Common myeloid progenitor, CD34-positive (primary cell): ENCODE measurements at regions not wholly inside any gene's neighbourhood (a gene's known extent, or its start where the extent isn't known, plus 50 kb on each side); places are given as distances from the start of the nearest gene placed in this dataset.

Experiments used
- CTCF ChIA-PET: fragments of 350-600 bp; sonication (Branson Sonifier 250); formaldehyde crosslinking; loops from one replicate; lab custom pipeline; 2021; ENCODE audit warnings: antibody characterized with exemption; lab: Charles Lee
- POLR2A ChIA-PET: fragments of 350-600 bp; sonication (Branson Sonifier 250); formaldehyde crosslinking; loops from one replicate; lab custom pipeline; 2021; ENCODE audit warnings: antibody characterized with exemption; lab: Charles Lee
- DNase-seq, 3 donors: peaks; one replicate each; pipeline versions ENCODE4 v3.0.0 to v3.0.0-alpha.2; 2013
- H3K27ac ChIP-seq, 2 experiments: 1 replicate in 1 of 2; 2 replicates in 1 of 2; pipeline ENCODE4 v1.7.0; 2013; ENCODE audit warnings: inconsistent platforms in 2 of 2, low read length in 2 of 2, mild to moderate bottlenecking in 2 of 2, low read depth in 1 of 2, moderate library complexity in 1 of 2; ENCODE audit not compliant: severe bottlenecking in 2 of 2, insufficient read depth in 1 of 2, poor library complexity in 1 of 2
- H3K27me3 ChIP-seq, 5 experiments: replicated peaks in 2 of 5; 1 replicate in 3 of 5; 2 replicates in 2 of 5; pipeline versions ENCODE4 v1.6.1 to v1.7.0; 2013; ENCODE audit warnings: low read length in 4 of 5, mild to moderate bottlenecking in 2 of 5, moderate library complexity in 2 of 5, inconsistent platforms in 1 of 5; ENCODE audit not compliant: insufficient read depth in 5 of 5, control insufficient read depth in 4 of 5
- H3K36me3 ChIP-seq, 4 experiments: 1 replicate in 2 of 4; 2 replicates in 2 of 4; pipeline versions ENCODE4 v1.6.1 to v1.7.0; 2013; ENCODE audit warnings: low read length in 3 of 4, control low read depth in 1 of 4, mild to moderate bottlenecking in 1 of 4; ENCODE audit not compliant: control insufficient read depth in 4 of 4, insufficient read depth in 4 of 4
- H3K4me1 ChIP-seq, 4 experiments: 1 replicate in 3 of 4; 2 replicates in 1 of 4; pipeline versions ENCODE4 v1.6.1 to v1.7.1; 2013; ENCODE audit warnings: low read length in 3 of 4, mild to moderate bottlenecking in 3 of 4, control low read depth in 1 of 4, inconsistent platforms in 1 of 4, moderate library complexity in 1 of 4; ENCODE audit not compliant: control insufficient read depth in 4 of 4, insufficient read depth in 4 of 4; ENCODE audit errors: control extremely low read depth in 1 of 4
- H3K4me3 ChIP-seq, 7 experiments: 1 replicate in 4 of 7; 2 replicates in 3 of 7; pipeline versions ENCODE4 v1.5.1 to v1.7.0; 2013; ENCODE audit warnings: mild to moderate bottlenecking in 7 of 7, low read length in 6 of 7, moderate library complexity in 6 of 7, inconsistent platforms in 2 of 7, low read depth in 2 of 7, control low read depth in 1 of 7; ENCODE audit not compliant: insufficient read depth in 4 of 7, control insufficient read depth in 1 of 7; ENCODE audit errors: extremely low read depth in 1 of 7
- H3K9me3 ChIP-seq, 5 experiments: 1 replicate in 4 of 5; 2 replicates in 1 of 5; pipeline versions ENCODE4 v1.6.1 to v1.7.1; 2013; ENCODE audit warnings: low read length in 4 of 5, mild to moderate bottlenecking in 2 of 5, inconsistent platforms in 1 of 5, low read depth in 1 of 5, moderate library complexity in 1 of 5; ENCODE audit not compliant: control insufficient read depth in 4 of 5, insufficient read depth in 2 of 5; ENCODE audit errors: control extremely low read depth in 1 of 5
- WGBS: methylation state at CpG from one replicate; pipeline ENCODE4 v1.1.5; 2013; ENCODE audit not compliant: insufficient coverage; 5-methylcytosine and 5-hydroxymethylcytosine counted together

DNA sequence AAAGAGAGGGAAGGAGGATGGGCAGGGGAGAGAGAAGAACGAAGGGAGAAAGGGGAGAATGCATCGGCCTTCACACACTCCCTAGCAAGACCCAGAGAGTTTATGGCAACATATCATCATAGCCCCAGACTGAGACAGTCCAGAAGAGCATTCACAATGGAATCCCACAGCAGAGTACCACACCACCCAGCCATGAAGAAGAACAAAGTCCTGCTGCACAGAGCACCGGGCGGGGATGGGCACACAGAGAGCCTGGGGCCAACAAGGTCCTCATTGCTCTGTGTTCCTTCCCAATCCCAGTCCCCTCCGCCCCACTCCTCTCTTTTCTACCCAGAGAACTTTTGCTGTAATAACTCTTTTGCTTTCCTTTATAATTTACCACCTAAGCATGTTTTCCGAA lies 118.1 kb upstream of the TMPRSS2 start:
- WGBS: 62% methylated on average over 3 of the region's 6 CpGs
- CTCF ChIA-PET: no interaction called here

DNA sequence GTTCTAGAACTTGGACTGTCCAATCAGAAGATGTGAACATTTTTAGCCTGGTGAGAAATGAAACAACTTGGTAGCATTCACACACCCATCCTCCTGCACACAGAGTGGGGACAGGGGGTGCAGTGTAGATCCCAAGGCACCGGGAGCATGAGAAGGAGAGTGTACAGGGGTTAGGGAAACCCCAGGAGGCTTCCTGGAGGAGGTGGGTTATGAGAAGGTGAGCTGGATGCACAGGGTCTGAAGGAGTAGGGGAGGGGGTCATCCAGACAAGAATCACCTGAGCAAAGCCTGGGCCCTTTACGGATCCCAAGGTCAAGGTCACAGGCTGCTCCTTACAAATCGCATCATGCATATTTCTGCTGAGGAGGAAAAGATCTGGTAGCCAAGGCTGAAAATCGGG lies 117.5 kb upstream of the TMPRSS2 start:
- CTCF ChIA-PET: no interaction called here
- no peak overlapping the region for H3K27ac ChIP-seq
- H3K36me3 ChIP-seq: no peaks in the 10 kb centered on the region
- DNase-seq: no peak
- 86% methylated on average over 4 of the region's 4 CpGs for WGBS
- H3K4me3 ChIP-seq: no peak overlapping the region
- POLR2A ChIA-PET: no interaction called here
- peaks cover 0 to 6% (median 0%) of the 10 kb centered on the region in 5 experiments for H3K27me3 ChIP-seq
- no peaks in the 10 kb centered on the region for H3K4me1 ChIP-seq
- H3K9me3 ChIP-seq: peaks cover 0 to 4% (median 2%) of the 10 kb centered on the region in 5 experiments

More for the DNA sequence above, 118.1 kb upstream of the TMPRSS2 start:
- peaks cover 0 to 6% (median 0%) of the 10 kb centered on the region in 5 experiments for H3K27me3 ChIP-seq
- H3K27ac ChIP-seq: no peak overlapping the region
- no peak for DNase-seq
- no peaks in the 10 kb centered on the region for H3K4me1 ChIP-seq
- H3K9me3 ChIP-seq: peaks cover 0 to 4% (median 2%) of the 10 kb centered on the region in 5 experiments
- POLR2A ChIA-PET: no interaction called here
- H3K36me3 ChIP-seq: no peaks in the 10 kb centered on the region
- no peak overlapping the region for H3K4me3 ChIP-seq

DNA sequence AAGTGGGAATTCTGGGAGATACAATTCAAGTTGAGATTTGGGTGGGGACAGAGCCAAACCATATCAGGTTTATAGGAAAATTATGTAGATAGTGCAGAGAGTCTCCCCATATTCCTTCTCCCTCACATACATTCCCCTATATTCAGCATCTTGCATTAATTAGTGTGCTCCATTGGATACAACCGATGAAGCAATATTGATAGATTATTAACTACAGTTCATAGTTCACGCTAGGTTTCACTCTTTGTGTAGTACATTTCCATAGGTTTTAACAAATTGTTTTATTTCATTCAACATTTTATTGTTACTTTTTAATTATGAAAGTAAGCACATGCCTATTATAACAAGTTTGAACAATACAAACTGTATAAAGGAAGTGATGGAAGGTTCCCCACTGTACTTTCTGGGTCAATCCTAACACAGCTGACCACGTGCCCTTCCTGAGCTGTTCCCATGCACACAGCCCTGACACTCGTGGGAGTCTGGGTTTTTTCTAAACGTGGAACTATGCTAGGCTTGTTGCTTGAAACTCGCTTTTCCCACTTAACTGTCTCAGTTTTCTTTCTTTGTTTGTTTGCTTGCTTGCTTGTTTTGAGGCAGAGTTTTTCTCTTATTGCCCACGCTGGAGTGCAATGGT lies 116.8 kb upstream of the TMPRSS2 start:
- Histone ChIP-seq H3K4me3 (no peak overlapping the region), H3K36me3 (no peaks in the 10 kb centered on the region), H3K4me1 (no peaks in the 10 kb centered on the region), H3K9me3 (peaks cover 0 to 4% (median 2%) of the 10 kb centered on the region in 5 experiments), H3K27ac (no peak overlapping the region), H3K27me3 (peaks cover 0 to 6% (median 0%) of the 10 kb centered on the region in 5 experiments)
- no peak for DNase-seq
- CTCF ChIA-PET: no interaction called here
- POLR2A ChIA-PET: no interaction called here
- 38% methylated on average over 3 of the region's 7 CpGs for WGBS

DNA sequence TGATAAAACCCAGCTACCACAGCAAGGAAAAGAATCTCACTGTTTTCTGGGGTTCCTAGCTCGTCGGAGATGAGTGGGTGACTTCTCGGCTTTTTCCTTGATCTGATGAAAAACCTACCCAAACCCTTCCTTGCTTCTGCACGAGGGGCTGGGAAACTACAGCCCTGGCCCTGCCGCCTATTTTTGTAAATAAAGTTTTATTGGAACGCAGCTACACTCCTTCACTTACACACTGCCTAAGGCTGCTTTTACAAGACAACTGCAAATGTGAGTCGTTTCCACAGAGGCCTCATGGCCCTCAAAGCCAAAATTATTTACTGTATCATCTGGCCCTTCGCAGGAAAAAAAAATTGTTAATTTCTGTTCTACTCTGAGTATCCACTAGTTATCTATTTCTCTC lies 116.0 kb upstream of the TMPRSS2 start:
- Histone ChIP-seq H3K4me1 (no peaks in the 10 kb centered on the region), H3K4me3 (no peak overlapping the region), H3K27me3 (peaks cover 0 to 6% (median 0%) of the 10 kb centered on the region in 5 experiments), H3K9me3 (peaks cover 0 to 4% (median 2%) of the 10 kb centered on the region in 5 experiments), H3K27ac (no peak overlapping the region), H3K36me3 (no peaks in the 10 kb centered on the region)
- 95% methylated on average over 7 of the region's 8 CpGs for WGBS
- DNase-seq: no peak
- ChIA-PET CTCF (interaction anchor here (1.8 kb wide), 1 partner anchor 13 kb away, joined by 4 read pairs; no protein-coding TSS in a partner anchor), POLR2A (no interaction called here)

DNA sequence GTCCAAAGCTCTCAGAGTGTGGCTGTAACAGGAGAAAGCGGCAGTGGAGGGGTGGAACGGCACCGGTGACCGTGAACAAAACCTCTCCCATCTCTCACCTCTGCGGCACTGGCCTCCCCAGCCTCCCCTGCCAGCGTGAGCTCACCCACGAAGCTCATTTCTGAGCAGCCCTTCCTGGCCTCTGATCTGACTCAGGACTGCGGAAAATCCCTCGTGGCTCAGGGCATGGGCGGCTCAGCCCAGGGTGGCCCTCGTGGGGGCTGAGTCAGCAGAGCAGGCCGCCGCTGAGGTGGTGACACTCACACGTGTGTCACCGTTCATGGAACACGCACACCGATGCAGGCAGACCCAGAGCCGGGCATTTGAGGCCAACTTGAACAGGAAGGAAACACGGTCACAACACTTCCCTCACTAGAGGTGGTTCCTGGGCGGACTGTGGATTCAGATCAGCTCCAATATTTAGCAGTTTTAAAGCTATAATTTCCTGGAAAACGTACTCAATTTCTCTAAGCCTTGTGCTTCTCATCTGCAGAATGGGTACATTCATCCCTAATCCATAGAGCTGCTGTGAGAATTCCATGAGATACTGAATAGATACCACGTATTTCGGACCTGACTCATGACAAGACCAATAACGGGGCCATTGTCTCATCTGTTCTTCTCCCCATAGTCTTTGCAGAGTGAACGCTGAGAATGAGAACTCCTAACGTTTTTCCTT lies 115.0 kb upstream of the TMPRSS2 start:
- DNase-seq: peak in 2 of 3 donors; percentile 53 to 60
- Histone ChIP-seq H3K27ac (no peak overlapping the region), H3K4me3 (no peak overlapping the region), H3K4me1 (no peaks in the 10 kb centered on the region), H3K36me3 (no peaks in the 10 kb centered on the region), H3K9me3 (peaks cover 0 to 4% (median 2%) of the 10 kb centered on the region in 5 experiments), H3K27me3 (peaks cover 0 to 6% (median 0%) of the 10 kb centered on the region in 5 experiments)
- CTCF ChIA-PET: interaction anchor here (0.7 to 1.8 kb wide), 3 partner anchors 9 to 12 kb away, joined by 3 to 4 read pairs (median 3); no protein-coding TSS in a partner anchor
- POLR2A ChIA-PET: interaction anchor here (0.6 to 0.9 kb wide), 2 partner anchors 9 to 760 kb away, joined by 3 read pairs; no protein-coding TSS in a partner anchor
- WGBS: 72% methylated on average over 26 of the region's 26 CpGs

- ChIA-PET POLR2A (interaction anchor here (0.9 kb wide), 1 partner anchor 10 kb away, joined by 3 read pairs; no protein-coding TSS in a partner anchor), CTCF (interaction anchor here (1.3 to 1.8 kb wide), 2 partner anchors 10 to 12 kb away, joined by 3 to 4 read pairs; no protein-coding TSS in a partner anchor)
- 94% methylated on average over 10 of the region's 10 CpGs for WGBS
- H3K36me3 ChIP-seq: no peaks in the 10 kb centered on the region
- H3K4me1 ChIP-seq: no peaks in the 10 kb centered on the region
- no peak overlapping the region for H3K4me3 ChIP-seq
- peaks cover 0 to 6% (median 0%) of the 10 kb centered on the region in 5 experiments for H3K27me3 ChIP-seq
- peaks cover 0 to 4% (median 2%) of the 10 kb centered on the region in 5 experiments for H3K9me3 ChIP-seq
- no peak overlapping the region for H3K27ac ChIP-seq
- DNase-seq: no peak
Observed at GRCh38 chr21:41622201-41622600, 114.2 kb upstream of the TMPRSS2 start.
